Superior temporal gyrus (tissue), 1 donor: ENCODE measurements at regions not wholly inside any gene's neighbourhood (a gene's known extent, or its start where the extent isn't known, plus 50 kb on each side); places are given as distances from the start of the nearest gene placed in this dataset.
"Not testable (repeated sequence)": the region's sequence is repeated elsewhere in the genome, so short reads cannot be mapped to it uniquely, and the experiment has no call there.

Experiments
- DNase-seq: peaks from one replicate; pipeline ENCODE4 v3.0.0-alpha.2; 2016; ENCODE audit errors: extremely low spot score

DNA sequence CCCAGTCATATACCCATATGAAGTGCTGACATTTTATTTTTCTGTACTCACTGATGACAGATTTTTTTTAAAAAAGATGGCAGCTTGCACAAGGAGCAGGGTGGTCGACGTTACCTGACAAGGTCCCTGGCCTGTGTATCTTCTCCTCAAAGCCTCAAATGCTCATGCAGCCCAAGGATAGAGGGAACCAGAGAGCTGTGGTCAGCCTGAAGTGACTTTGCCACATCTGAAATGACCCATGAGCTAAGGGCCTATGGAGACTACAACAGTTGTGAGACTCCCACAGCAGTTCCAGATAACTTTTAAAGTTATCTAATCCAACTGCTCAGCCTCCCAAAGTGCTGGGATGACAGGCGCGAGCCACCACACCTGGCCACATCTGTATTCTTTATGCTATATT, 131.1 kb downstream of the GLUL start:
- no peak for DNase-seq

DNA sequence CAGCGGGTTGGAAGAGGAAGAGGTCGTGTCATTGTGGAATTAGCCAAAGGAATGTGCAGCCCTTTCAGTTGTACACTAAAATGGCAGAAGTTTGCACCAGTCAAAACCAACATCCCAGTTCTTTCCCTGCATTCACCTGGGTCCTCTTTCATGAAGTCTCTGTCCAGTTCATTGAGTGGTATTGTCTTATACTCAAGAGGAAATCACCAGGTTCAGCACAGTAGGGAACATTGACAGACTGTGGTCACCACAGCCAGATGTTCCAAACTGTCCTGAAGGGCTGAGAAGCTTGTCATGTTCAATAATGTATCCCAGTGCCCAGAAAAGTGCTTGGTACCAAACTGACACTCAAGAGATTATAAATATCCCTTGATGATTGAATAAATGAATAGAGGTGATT, 131.6 kb downstream of the GLUL start:
- no peak for DNase-seq

DNA sequence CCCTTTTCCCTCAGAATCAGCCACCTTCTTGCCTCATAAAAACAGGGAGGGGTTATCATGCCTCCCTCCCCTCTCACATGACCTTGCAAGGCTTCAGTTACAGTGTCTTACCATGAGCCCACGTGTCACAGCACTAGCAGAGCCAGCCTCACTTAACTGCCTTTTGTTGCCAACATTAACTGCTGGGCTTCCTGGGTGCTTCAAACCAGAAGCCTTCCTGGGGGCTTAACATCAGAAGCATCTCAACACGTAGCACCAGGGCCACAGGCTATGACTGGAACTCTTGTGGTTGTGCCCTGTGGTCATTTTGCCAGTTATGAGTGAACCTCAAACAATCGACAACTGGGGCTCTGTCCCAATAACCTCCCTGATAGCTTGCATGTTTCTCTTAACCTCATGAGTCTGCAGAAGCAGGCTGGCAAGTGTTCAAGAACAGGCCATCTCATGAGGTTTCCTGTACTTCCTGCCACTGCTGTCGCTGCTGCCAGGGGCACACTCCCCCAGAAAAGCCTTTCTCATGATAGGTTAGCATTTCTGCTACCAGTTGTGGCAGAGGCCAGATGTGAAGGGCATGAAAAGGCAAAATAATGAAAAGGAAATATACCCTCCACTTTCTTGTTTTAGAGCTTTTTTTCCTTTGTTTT, 132.2 kb downstream of the GLUL start:
- DNase-seq = no peak

DNA sequence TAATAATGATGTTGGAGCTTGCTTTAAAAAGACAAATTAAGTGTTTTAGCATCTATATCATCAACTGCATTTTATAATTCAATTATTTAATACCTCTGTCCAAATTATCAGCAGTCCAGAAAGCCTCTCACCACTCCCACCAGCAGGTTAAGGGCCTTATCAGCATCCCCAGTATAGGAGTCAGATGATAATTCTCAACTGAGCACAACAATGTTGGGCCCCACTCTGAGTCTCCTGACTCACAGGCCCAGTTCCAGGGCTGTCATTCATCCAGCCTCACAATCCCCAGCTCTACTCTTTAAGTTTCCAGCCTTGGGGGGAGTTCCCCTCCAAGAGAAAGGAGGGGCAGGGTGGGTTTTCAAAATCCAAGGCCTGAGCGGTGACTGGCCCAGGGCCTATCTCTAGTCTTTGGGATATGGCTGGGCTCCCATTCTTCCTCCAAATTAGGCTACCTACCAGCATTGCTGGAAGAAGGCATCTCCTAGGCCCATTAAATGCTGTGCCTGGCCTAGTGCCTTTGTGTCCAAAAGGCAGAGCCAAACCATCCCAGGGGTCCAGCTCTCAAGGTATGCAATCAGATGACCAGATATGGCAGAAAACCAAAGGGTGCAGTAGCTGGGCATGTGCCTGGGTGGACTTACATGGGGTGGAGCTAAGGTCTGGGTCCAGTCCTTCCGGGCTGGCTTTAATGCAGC, 134.1 kb downstream of the GLUL start:
- DNase-seq = no peak

DNA sequence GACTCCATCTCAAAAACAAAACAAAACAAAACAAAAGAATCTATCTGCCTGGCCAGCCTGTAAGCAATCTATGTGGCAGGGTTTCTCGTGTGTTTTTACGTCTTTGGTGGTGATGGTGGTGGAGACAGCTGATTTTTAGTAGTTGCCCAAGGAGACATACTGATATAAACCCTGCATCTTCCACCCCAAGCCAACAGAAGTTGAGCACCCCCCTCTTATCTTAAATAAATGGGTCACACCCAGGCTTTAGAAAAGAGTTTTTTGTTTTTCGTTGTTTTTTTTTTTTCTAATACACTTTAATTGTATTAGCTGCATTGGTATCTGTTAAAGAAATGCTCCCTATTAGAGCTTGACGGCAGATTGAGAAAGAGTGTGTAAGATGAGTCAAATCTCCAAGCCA, 134.7 kb downstream of the GLUL start:
- DNase-seq = no peak

DNA sequence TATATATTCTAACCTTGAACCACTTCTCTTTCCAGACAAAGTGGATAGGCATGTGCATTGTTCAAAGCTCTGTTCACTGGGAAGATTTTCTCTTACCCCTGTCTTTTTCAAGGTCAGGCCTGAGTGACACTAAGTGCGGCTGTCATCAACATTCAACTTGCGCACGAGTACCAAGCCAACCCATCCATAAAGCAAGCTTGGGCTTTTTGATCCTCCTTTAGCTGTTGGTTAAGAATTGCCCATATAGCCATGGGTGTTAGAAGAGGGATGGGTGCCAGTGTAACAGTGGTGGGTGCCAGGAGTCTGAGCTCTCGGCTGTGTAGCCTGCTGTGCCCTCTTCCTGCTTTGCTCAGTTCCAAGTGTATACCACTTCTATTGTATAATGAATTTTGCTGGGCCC, 136.1 kb downstream of the GLUL start:
- no peak for DNase-seq

DNA sequence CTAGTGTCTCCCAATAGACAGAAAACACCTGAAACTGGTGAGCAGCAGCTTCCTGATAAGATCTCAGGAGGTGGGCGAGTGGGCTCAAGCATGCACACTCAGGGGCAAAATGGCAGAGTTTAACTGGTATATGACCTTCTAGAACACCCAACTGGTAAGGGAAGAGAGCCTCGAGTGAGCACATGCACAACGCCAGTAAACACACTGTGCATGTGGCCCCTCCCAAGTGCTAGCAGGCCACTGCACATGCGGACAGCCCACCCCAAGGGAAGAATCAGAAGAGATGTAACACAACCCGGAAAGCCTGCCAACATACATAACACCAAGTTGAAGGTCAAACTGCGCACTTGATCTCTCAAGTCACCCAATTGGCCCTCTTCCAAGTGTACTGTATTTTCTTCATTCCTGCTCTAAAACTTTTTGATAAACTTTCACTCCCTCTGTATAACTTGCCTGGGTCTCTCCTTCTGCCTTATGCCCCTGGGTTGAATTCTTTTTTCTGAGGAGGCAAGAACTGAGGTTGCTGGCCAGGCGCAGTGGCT, 138.2 kb downstream of the GLUL start:
- no peak for DNase-seq

DNA sequence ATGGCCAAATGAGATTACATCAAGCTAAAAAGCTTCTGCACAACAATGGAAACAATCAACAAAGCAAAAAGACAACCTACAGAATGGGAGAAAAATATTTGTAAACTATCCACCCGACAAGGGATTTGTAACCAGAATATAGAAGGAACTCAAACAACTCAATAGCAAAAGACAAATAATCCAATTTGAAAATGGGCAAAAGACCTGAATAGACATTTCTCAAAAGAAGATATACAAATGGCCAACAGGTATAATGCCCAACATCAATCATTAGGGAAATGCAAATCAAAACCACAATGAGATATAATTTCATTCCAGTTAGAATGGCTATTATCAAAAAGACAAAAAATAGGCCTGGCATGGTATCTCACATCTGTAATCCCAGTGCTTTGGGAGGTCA, 140.0 kb downstream of the GLUL start:
- no peak for DNase-seq

DNA sequence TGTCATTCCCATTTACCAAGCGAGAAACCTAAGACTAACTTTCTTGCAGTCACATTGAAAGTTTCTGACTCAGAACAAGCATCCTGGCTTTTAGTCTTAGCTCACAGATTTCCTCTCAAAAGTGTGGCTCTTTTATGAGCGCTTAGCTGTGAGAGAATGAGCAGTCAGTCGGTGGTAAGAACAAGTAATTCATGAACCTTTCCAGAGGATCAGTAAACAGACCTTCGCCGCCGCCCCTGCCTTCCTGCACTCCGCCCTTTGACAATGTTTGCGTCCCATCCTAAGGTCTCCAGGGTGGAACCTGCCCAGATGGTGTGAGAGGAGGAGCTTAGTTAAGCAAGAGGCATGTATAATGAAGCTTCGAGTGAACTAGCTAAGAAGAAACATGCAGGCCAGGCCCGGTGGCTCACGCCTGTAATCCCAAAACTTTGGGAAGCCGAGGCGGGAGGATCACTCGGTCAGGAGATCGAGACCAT, 142.4 kb downstream of the GLUL start:
- DNase-seq = no peak

DNA sequence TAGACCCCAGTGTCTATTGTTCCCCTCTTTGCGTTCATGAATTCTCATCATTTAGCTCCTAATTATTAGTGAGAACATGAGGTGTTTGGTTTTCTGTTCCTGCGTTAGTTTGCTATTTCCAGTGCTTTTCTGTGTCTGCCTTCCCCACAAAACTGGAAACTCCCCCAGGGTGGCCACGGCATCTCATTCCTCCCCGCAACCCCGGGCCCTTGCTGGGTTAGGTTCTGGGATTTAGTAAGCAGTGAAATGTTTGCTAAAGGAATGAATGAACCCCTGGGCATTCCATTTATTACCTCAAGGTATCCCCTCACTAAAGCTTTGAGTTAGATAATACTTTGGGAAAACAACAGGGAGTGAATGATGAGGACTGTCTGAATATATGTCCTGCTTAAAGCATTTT, 142.9 kb downstream of the GLUL start:
- DNase-seq = no peak

DNA sequence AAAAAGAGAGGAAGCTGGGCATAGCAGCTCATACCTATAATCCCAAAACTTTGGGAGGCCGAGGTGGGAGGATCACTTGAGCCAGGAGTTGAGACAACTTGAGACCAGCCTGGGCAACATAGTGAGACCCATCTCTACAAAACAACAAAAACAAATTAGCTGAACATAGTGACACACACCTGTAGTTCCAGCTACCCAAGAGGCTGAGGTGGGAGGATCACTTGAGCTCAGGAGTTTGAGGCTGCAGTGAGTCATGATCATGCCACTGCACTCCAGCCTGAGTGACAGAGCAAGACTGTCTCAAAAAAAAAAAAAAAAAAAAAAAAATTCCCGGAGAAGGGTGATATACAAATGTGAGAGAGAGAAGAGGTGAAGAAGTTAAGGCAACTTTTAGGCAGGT, 143.8 kb downstream of the GLUL start:
- not testable (repeated sequence) for DNase-seq

DNA sequence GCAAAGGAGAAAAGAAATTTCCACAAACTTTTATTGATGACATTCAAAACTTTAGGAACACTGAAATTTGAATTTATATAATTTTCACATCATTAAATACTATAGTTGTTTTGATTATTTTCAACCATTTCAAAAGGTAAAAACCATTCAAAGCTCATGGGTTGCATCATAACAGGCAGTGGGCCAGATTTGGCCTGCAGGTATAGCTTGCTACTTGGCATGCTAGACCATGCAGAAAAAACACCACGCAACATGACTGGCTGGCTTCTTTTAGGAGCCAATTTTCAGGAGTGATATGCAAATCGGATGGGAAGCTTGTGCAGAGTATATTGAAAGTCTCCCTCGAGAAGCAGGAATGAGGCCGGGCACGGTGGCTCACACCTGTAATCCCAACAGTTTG, 144.8 kb downstream of the GLUL start:
- no peak for DNase-seq

DNA sequence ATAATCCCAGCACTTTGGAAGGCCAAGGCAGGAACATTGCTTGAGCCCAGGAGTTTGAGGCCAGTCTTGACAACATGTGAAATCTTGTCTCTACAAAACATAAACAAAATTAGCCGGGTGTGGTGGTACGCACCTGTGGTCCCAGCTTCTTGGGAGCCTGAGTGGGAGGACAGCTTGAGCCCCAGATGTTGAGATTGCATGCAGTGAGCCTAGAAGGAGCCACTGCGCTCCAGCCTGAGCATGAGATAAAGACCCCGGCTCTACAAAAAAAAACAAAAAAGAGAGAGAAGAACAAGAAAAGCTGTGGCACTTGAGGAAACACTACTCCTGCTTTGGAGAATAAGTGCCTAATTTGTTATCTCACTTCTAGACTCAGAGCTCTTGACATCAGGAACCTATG, 146.6 kb downstream of the GLUL start:
- no peak for DNase-seq

DNA sequence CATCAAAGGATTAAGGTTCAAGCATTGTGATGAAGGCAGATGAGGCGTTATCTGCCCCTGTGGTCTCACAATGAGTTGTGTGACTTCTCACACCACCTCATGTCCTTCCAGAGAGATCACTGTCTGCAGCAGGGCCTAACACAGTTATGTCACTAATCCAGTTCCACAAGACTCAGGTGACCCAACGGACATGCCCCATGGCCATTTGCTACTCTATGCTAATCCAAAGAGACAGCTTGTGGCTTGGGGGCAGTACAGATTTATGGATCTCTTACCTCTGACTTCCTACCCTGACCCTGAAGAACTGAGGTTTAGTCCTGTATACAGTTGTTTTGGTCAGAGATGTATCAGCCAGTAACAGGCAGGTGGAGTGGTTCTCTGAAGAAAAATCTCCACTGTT, 147.1 kb downstream of the GLUL start:
- DNase-seq = no peak

DNA sequence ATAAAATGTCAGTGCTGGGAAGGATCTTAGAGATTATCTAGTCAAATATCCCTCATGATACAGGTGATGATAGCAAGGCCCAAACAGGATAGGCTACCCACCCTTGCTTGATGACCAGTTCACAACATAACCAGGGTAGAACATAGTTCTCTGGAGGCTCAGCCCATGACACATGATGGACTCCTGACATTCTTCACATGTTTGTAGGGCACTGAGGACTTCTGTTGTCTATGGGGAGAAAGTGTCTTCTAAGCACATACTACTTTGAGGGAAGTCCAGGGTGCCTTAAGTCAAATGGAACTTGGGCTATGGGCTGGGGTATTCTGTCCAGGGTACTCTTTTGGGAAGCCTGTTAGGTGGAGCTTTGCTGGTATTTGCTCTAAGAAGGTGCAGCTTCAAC, 148.9 kb downstream of the GLUL start:
- DNase-seq = no peak

DNA sequence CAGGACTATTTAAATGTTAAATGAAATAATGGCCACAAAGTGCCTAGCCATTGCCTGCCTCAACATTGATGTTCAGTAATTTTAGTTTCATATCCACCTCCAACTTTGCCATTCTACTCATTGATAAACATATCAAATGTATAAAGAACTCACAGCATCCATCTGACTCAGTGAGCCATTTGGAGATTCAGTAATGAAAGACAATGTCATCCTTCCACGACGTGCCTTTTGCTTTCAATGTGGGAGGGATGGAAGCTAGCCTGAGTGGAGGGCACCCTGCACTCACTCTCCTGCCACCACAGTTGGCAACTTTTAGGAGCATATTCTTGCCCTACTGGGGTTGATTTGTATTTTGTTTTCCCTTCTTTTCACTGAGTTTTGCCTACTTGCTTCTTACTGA, 151.5 kb downstream of the GLUL start:
- DNase-seq = no peak

DNA sequence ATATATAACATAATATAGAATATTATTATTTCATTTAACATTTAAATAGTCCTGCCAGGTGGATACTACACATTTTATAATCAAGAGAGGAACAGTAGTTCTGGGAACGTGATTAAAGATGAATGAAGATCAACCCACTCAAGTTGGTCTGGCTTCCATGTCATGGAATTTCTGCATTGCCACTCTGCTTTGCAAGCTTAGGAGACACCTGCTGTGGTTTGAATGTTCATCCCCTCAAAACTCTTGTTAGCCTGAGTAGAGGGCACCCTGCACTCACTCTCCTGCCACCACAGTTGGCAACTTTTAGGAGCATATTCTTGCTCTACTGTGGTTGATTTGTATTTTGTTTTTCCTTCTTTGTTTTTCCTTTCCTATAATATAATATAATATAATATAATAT, 153.2 kb downstream of the GLUL start:
- no peak for DNase-seq

DNA sequence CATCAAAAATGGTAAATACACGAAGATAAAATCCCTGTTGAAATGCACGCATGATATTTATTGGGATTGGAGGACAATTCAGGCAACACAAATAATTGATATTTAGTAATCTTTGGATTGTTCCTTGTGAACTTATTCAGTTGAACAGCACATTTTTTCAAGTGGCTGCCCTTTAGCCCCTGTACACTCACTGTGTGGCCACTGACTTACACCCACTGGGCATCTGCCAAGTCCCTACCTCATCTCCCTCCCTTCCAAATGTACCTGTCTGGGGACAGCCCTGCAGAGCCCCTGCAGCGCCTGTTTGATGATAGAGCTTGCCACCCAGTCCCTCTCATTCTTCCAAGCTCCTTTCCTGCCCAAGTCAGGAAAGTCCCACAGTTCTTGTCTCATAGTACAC, 154.3 kb downstream of the GLUL start:
- DNase-seq = no peak

DNA sequence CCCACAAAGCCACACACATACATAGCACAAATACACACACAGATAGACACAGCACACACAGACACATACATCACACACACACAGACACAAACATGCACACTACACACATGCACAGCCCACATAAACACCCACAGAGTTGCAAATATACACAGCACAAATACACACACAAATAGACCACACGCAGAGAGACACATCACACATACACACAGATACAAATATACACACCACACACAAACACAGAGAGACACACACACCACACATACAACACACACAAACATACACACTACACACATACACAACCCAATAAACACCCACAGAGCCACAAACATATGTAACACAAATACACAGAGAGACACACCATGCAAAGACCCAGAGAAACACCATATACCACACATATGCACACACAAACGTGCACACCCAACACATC, 154.9 kb downstream of the GLUL start:
- DNase-seq = no peak

DNA sequence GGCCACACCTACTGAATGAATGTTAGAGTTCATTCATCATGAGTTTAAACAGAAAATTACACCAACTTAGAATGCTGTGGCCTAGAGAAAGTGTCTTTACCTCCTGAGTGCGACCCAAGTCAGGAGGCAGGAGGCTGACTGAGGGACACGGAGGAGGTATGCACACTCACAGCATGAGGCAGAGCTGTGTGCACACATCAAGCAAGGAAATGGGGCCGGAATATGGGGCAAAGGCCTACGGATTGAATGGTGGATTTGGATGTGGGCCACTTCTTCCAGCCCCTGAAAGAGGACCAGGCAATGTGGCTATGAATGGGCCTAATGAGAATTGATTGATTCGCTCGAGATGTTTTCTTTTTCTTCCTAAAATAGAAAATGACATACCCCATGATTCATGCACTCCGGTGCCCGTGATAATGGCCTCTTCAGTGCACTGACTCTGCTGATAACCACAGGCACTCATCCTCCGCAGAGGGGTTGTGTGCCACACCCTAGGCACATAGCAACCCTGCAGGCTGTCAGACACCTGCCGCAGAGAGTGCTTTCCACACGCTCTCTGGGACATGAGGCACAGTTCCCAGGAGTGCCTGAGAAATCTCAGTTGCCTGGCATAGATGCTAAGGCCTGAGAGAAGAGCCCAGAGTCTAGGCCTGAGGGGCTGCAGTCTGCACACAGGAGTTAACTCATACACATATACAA, 155.5 kb downstream of the GLUL start:
- peak; percentile 79 for DNase-seq

DNA sequence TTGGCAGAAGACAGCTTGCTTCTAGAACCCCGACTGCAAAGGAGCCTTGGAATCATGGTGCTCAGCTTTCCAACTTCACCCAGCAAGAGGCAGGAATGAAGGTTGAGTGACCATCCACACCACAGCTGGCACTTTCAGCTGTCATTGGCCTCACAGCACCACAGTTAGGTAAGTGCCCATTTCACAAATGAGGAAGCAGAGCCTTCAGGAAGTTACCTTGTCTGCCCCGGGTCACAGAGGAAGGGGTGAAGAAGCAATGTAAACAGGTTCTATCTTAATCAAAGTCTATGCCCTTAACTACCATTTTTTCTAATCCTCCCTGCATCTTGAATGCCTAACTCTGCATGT, 156.0 kb downstream of the GLUL start:
- no peak for DNase-seq

DNA sequence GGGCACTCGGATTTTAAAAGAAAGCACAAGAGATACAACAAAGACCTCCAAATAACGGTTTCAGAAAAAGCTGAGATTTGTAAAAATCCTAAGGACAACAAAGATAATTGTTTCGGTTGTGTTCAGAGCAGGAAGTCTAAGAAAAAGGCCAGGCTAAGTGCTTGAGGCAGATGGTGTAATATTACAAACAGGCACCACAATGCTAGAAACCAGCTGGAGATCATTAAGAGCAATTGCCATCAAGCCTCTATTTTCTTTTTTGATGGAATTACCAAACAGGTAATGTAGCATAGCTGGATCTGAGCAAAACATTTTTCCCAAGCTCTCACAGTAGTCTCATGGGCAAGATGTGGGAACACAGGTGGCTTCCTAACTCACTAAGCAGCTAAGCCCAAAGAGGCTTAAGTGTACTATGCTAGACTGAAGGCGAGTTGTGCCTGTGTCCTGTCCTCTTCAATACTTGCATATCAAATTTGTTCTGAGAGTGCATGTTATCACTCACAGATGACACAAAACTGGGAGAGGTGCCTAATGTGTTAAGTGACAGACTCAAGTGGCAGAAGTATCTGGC, 161.6 kb downstream of the GLUL start:
- no peak for DNase-seq

DNA sequence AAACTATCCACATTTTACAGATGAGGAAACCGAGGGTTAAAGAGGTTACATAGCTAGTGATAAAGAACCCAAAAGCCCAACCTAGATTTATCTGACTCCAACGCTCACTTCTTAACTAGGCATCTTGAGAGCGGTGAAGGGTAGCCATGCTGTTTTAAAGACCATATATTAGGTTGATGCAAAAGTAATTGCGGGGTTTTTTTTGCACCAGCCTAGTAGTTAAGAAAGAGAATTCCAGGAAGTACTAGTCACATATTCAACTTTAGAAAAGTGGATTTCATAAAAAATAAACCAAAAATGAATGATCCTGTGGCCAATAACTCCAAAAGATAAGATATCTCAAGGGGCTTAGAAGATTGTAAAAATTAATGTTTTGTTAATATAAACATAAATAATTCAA, 162.1 kb downstream of the GLUL start:
- DNase-seq = no peak
